Caco-2 (cell line): ENCODE measurements at regions not wholly inside any gene's neighbourhood (a gene's known extent, or its start where the extent isn't known, plus 50 kb on each side); places are given as distances from the start of the nearest gene placed in this dataset.

Experiments used
- BruUV-seq: library from RNA; stranded (reverse); fragments of 400-500 nt; replicated peaks from 2 replicates; lab custom pipeline; 2021; lab: Mats Ljungman, UMichigan
- CTCF ChIA-PET: fragments of 300-600 bp; sonication (Branson Sonifier 250); formaldehyde crosslinking; loops from one replicate; lab custom pipeline; 2022; ENCODE audit warnings: antibody characterized with exemption; lab: Charles Lee
- POLR2A ChIA-PET: fragments of 300-600 bp; sonication (Branson Sonifier 250); formaldehyde crosslinking; loops from one replicate; lab custom pipeline; 2022; ENCODE audit warnings: antibody characterized with exemption; lab: Charles Lee
- DNase-seq, 2 experiments: peaks; one replicate each; pipeline versions ENCODE4 v3.0.0 to v3.0.0-alpha.2; 2020 to 2022
- H3K27me3 ChIP-seq: replicated peaks from 2 replicates; pipeline ENCODE4 v1.6.0; 2011; ENCODE audit warnings: low read length; ENCODE audit not compliant: control insufficient read depth, insufficient read depth
- H3K36me3 ChIP-seq: 2 replicates; pipeline ENCODE4 v1.5.1; 2011; ENCODE audit warnings: low read length; ENCODE audit not compliant: control insufficient read depth, insufficient read depth
- H3K4me1 ChIP-seq: fragments of 250-450 bp; sonication (Bioruptor Pico); 2 replicates; pipeline ENCODE4 v1.5.1; 2020; ENCODE audit warnings: mild to moderate bottlenecking
- H3K4me3 ChIP-seq: 2 replicates; pipeline ENCODE4 v1.5.1; 2011; ENCODE audit warnings: low read depth, mild to moderate bottlenecking, control low read depth, low read length
- H3K9me3 ChIP-seq: fragments of 250-450 bp; sonication (Bioruptor Pico); 2 replicates; pipeline ENCODE4 v1.5.1; 2020; ENCODE audit warnings: mild to moderate bottlenecking, moderate library complexity
- H3K27ac Mint-ChIP-seq: one replicate; pipeline ENCODE4 v1.8.0; 2022; ENCODE audit warnings: mixed read lengths; ENCODE audit not compliant: unreplicated experiment
- H3K27me3 Mint-ChIP-seq: one replicate; pipeline ENCODE4 v1.8.0; 2022; ENCODE audit warnings: mixed read lengths; ENCODE audit not compliant: insufficient read depth, unreplicated experiment
- H3K36me3 Mint-ChIP-seq: one replicate; pipeline ENCODE4 v1.8.0; 2022; ENCODE audit warnings: mild to moderate bottlenecking, mixed read lengths; ENCODE audit not compliant: insufficient read depth, unreplicated experiment
- H3K4me1 Mint-ChIP-seq: one replicate; pipeline ENCODE4 v1.8.0; 2022; ENCODE audit warnings: low read depth, mixed read lengths; ENCODE audit not compliant: unreplicated experiment
- H3K4me3 Mint-ChIP-seq: one replicate; pipeline ENCODE4 v1.8.0; 2022; ENCODE audit warnings: mild to moderate bottlenecking, moderate library complexity, mixed read lengths; ENCODE audit not compliant: unreplicated experiment
- H3K9me3 Mint-ChIP-seq: one replicate; pipeline ENCODE4 v1.8.0; 2022; ENCODE audit warnings: mixed read lengths; ENCODE audit not compliant: unreplicated experiment
- CTCF ChIP-seq, 2 experiments: fragments of 200-600 bp in 1 of 2; IDR thresholded peaks; 1 replicate in 1 of 2; 2 replicates in 1 of 2; pipeline versions ENCODE4 v1.5.1 to v1.8.0; 2011 to 2022; ENCODE audit warnings: antibody characterized with exemption in 1 of 2, control low read depth in 1 of 2, inconsistent platforms in 1 of 2, low read depth in 1 of 2, low read length in 1 of 2, mild to moderate bottlenecking in 1 of 2, moderate library complexity in 1 of 2; ENCODE audit not compliant: insufficient read depth in 1 of 2, severe bottlenecking in 1 of 2, unreplicated experiment in 1 of 2
- intact Hi-C: fragments of 100-400 bp; cut with micrococcal nuclease; formaldehyde crosslinking; loops from one replicate; pipeline ENCODE4 v1.10.0; 2022; ENCODE audit not compliant: unreplicated experiment

- no TSS peak for BruUV-seq
- ChIA-PET POLR2A (no interaction called here), CTCF (interaction anchor here (0.5 kb wide), 1 partner anchor 764 kb away, joined by 3 read pairs; no protein-coding TSS in a partner anchor)
- no peaks in the 10 kb centered on the region for H3K4me1 ChIP-seq
- Mint-ChIP-seq H3K4me1 (no peaks in the 10 kb centered on the region), H3K27ac (no peak overlapping the region), H3K27me3 (no peaks in the 10 kb centered on the region), H3K36me3 (no peaks in the 10 kb centered on the region), H3K4me3 (no peak overlapping the region), H3K9me3 (no peaks in the 10 kb centered on the region)
- no peak overlapping the region for H3K4me3 ChIP-seq
- no peaks in the 10 kb centered on the region for H3K9me3 ChIP-seq
- intact Hi-C loops = no loop called here
- DNase-seq = no peak
- H3K27me3 ChIP-seq = no peaks in the 10 kb centered on the region
- no peaks in the 10 kb centered on the region for H3K36me3 ChIP-seq
- no peak for TF ChIP-seq CTCF (IDR thresholded peaks at IDR 0.05; ENCODE audit: insufficient read depth in 1 of 2, low read depth in 1 of 2, low read length in 1 of 2, severe bottlenecking in 1 of 2, unreplicated experiment in 1 of 2)
These were observed 435.4 kb upstream of the STXBP6 start for GRCh38 chr14:25485381-25485780.

- H3K27me3 Mint-ChIP-seq = no peaks in the 10 kb centered on the region
- H3K4me3 ChIP-seq = no peak overlapping the region
- H3K27ac Mint-ChIP-seq = no peak overlapping the region
- no peak overlapping the region for H3K4me3 Mint-ChIP-seq
- H3K4me1 ChIP-seq = no peaks in the 10 kb centered on the region
- ChIA-PET POLR2A (no interaction called here), CTCF (interaction anchor here (1.5 kb wide), 1 partner anchor 53 kb away, joined by 7 read pairs; no protein-coding TSS in a partner anchor)
- no TSS peak for BruUV-seq
- intact Hi-C loops = no loop called here
- H3K9me3 ChIP-seq = no peaks in the 10 kb centered on the region
- no peak for TF ChIP-seq CTCF (IDR thresholded peaks at IDR 0.05; ENCODE audit: insufficient read depth in 1 of 2, low read depth in 1 of 2, low read length in 1 of 2, severe bottlenecking in 1 of 2, unreplicated experiment in 1 of 2)
- no peak for DNase-seq
- H3K27me3 ChIP-seq = no peaks in the 10 kb centered on the region
- no peaks in the 10 kb centered on the region for H3K4me1 Mint-ChIP-seq
- no peaks in the 10 kb centered on the region for H3K9me3 Mint-ChIP-seq
- H3K36me3 ChIP-seq = no peaks in the 10 kb centered on the region
- H3K36me3 Mint-ChIP-seq = no peaks in the 10 kb centered on the region
These were observed 435.0 kb upstream of the STXBP6 start for GRCh38 chr14:25484906-25485305.

- intact Hi-C loops = no loop called here
- BruUV-seq = no TSS peak
- H3K4me1 ChIP-seq = no peaks in the 10 kb centered on the region
- ChIA-PET CTCF (interaction anchor here (1.5 kb wide), 1 partner anchor 53 kb away, joined by 7 read pairs; no protein-coding TSS in a partner anchor), POLR2A (no interaction called here)
- no peak overlapping the region for H3K4me3 ChIP-seq
- no peaks in the 10 kb centered on the region for H3K9me3 Mint-ChIP-seq
- no peaks in the 10 kb centered on the region for H3K27me3 ChIP-seq
- H3K27ac Mint-ChIP-seq = no peak overlapping the region
- H3K4me3 Mint-ChIP-seq = no peak overlapping the region
- no peaks in the 10 kb centered on the region for H3K27me3 Mint-ChIP-seq
- H3K36me3 ChIP-seq = no peaks in the 10 kb centered on the region
- no peak for DNase-seq
- TF ChIP-seq CTCF (IDR thresholded peaks at IDR 0.05; ENCODE audit: insufficient read depth in 1 of 2, low read depth in 1 of 2, low read length in 1 of 2, severe bottlenecking in 1 of 2, unreplicated experiment in 1 of 2) = no peak
- no peaks in the 10 kb centered on the region for H3K4me1 Mint-ChIP-seq
- no peaks in the 10 kb centered on the region for H3K36me3 Mint-ChIP-seq
- no peaks in the 10 kb centered on the region for H3K9me3 ChIP-seq
These were observed 434.3 kb upstream of the STXBP6 start for GRCh38 chr14:25484235-25484634.
